ENCODE measurements at regions not wholly inside any gene's neighbourhood (a gene's known extent, or its start where the extent isn't known, plus 50 kb on each side); places are given as distances from the start of the nearest gene placed in this dataset.
"Not testable (repeated sequence)": the region's sequence is repeated elsewhere in the genome, so short reads cannot be mapped to it uniquely, and the experiment has no call there.

DNA sequence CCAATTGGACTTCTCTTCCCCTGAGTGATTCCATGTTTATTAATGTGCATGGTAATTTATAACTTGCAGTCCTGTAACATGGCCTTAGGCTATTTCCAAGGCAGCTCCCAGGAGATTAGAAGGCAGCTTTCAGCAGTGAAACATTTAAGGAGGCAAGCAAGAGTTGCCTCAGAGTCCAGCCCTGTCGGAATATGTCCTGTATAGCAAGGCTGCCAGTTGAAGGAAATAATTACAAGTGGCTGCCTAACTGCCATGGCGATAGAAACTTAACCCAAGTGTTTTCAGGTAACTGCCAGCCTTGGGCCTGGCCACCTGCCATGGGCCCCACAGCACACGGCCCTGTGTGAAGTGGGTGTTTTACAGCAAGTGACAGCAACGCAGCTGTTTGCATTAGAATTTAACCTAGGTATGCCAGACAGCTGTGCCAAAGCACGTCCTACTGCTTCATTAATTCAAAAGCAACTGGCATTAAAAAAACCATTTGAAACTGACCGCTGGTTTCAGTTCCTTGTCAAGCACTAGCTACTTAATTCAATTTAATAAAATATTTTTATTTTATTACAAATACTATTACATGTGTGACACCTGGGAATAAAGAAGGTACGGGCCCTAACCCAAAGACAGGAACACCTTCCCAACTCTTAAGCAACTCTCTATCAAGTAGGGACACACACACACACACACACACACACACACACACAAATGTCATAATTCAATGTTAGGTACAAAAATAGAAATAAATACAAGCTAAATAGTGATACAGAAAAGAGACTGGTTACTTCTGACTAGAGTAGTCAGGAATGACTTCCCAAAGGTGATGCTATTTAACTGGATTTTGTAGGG lies 151.8 kb upstream of the HEY2 start:
- no peak for DNase-seq

DNA sequence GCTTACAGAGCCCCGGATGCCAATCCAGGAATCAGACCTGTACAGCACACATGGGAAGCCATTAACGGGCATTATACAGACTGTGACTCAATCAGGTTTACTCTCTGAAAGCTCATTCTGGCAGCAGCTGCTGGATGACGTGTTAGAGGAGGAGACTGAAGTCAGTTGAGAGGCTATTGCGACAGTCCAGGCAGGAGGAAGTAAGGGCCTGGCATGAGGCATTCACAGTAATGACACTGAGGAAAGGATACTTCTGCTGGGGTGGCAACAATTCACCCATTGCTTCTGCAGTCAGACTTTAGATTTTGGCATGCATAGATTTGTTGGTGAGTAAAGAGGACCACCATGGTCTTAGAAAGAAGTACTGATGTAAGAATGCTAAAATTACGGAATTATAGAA lies 151.0 kb upstream of the HEY2 start:
- DNase-seq, result no peak

DNA sequence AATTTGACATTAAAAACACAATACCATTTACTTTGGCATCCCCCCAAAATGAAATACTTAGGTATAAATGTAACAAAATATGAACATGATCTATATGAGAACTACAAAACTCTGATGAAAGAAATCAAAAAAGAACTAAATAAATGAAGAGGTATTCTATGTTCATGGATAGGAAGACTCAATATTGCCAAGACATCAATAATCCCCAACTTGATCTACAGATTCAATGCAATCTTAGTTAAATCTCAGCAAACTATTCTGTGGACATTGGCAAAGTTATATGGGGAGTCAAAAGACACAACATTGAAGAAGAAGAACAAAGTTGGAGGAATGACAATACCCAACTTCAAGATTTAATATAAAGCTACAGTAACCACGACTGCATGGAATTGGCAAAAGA lies 145.2 kb upstream of the HEY2 start:
- no peak for DNase-seq

GRCh38 chr6:125611573-125612344 lies 137.7 kb upstream of the HEY2 start:
- no peak for DNase-seq

DNA sequence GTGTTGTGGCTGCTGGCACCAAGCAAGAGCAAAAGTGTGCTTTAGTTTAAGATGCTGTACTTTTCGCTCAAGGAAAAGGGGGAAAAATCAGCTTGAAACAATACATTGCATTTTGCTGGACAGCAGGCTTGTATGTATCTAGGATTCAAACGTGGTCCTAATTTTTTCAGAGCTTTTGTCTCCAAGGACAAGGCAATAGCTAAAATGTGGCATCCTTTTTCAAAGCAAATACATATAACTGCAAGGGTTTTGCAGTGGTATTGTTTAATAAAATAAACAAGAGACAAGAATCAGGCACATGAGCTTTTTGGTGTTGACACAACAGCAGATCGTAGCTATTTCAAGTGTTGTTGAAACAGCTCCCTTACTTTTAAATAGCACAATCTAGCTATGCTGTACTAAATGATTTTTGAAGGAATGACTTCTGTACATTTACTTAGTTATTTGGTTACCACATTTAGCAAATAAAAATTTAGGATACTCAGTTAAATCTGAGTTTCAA lies 137.0 kb upstream of the HEY2 start:
- DNase-seq, result no peak

DNA sequence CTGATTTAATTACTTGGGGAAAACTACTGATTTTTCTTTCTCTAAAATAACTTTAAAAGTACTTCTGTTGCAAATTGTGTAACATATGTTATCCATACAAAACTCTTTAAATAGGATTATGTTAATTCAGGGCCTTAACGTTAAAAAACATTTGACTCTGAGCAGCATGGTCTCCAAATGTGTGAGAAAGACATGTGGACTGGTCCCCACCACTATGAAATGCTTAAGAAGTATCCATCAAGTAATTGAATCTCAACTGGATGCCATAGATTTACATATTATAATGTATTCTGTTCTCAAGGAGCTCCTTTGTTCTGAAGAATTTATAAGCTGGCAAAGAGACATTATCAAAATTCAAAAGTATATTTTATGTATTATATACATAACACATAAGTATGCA lies 130.8 kb upstream of the HEY2 start:
- DNase-seq, result no peak

DNA sequence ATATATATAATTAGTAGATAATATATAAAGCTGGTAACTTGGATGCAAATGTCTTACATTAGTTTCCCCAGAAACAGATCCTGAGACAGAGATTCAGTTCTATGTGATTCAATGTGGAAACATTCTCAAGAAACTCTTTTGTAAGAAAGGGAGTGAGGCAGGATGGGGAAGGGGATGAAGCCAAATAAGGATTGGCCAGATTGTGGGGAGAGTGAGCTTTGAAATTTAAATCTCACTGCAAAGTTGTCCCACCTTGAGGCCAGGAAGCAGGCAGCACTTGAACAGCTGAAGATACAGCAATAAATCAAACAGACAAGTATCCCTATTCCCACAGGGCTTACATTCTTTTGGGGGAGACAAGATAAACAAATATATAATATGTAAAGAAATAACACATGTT lies 126.3 kb upstream of the HEY2 start:
- no peak for DNase-seq

- DNase-seq, result no peak
These were observed 118.3 kb upstream of the HEY2 start for GRCh38 chr6:125631165-125631564.

DNA sequence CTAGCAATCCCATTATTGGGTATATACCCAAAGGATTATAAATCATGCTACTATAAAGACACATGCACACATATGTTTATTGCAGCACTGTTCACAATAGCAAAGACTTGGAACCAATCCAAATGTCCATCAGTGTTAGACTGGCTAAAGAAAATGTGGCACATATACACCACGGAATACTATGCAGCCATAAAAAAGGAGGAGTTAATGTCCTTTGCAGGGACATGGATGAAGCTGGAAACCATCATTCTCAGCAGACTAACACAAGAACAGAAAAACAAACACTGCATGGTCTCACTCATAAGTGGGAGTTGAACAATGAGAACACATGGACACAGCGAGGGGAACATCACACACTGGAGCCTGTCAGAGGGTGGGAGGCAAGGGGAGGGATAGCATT lies 113.4 kb upstream of the HEY2 start:
- not testable (repeated sequence) for DNase-seq

DNA sequence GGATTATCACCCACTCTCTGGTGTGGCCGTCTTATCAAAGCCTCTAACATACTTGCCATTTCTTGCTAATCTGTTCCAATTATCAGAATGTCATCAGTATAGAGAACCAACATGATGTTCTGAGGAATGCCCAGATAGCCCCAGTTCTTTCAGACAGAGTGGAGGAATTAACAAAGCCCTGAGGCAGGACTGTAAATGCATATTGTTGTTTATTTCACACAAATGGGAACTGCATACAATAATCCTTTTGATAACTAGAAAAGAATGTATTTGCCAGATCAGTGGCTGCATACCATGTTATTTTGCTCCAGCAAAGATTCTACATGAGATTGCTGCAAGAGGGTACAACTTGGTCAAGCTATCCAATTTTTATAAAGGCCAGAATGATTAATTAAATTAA lies 112.8 kb upstream of the HEY2 start:
- DNase-seq, result no peak

DNA sequence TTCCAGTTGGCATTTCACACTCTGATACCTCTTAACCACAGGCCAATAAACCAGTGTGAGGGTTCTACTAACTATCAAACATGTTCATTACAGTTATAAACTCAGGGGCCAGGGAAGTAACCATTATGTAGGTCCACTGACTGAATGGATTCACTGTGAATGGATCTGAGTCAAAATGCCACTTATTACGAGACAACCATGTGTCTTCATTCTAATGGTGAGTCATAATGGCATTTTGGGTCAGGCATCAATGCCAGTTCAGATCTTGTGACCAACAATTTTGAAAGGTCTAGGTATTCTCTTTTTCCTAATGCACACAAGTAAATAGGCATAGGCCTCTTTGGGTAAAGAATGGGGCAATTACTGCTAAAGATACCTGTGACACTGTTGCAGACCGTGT lies 112.2 kb upstream of the HEY2 start:
- DNase-seq, result no peak

GRCh38 chr6:125639466-125640020 lies 109.9 kb upstream of the HEY2 start:
- DNase-seq, result no peak

DNA sequence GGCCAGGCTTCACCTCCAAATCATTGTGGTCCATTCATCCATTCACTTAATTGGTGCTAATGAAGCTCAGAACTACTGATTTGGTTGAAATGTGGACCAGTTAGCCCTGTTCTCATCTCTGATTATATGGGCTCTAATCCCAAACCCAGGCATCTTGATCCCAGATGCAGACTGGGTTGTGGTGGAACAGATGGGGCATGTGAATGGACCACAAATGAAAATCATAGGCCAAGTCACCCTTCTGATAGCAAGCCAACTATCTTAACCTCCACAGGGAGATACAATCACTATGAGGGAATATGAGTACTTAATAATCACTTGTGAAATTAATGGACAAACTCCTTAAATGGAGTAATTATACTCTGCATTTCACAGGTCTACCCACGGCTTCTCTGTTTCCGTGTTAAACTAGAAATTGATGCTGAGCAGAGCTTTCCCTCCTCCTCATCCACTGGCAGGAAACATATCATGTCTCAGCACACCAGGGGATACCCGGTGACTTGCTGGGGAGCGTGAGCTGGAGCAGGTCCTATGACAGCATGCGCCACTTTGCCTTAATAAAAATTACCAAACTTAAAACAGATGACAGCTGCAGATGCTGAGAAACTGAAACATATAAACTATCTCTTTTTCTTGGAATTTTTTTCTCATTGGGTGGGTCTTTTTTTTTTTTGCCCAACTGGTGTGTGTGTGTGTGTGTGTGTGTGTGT lies 108.8 kb upstream of the HEY2 start:
- DNase-seq, result no peak

- DNase-seq, result not testable (repeated sequence)
These were observed 105.3 kb upstream of the HEY2 start for GRCh38 chr6:125643967-125644661.

GRCh38 chr6:125647391-125647790 lies 102.0 kb upstream of the HEY2 start:
- DNase-seq, result no peak

DNA sequence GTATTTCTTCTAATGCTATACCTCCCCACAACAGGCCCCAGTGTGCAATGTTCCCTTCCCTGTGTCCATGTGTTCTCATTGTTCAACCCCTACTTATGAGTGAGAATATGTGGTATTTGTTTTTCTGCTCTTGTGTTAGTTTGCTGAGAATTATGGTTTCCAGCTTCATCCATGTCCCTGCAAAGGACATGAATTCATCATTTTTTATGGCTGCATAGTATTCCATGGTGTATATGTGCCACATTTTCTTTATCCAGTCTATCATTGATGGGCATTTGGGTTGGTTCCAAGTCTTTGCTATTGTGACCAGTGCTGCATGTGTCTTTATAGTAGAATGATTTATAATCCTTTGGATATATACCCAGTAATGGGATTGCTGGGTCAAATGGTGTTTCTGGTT lies 95.7 kb upstream of the HEY2 start:
- not testable (repeated sequence) for DNase-seq

DNA sequence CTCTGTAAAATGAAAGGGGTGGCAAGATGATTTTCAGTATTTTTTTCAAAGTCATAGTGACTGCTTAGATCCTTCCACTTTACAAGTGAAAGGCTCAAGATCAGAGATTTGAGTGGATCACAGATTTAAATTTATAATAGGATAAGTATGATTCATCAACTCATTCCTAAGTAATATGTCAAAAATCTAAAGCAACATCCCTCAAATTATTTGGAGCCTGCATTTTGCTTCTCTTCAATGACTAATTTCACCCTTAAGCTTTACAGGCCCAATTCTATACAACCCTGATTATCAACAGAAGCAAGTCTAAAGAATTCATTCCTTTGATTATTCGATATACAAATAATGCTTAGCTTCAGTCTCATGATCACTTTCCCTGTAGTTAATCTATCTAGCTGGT lies 93.9 kb upstream of the HEY2 start:
- DNase-seq, result no peak

DNA sequence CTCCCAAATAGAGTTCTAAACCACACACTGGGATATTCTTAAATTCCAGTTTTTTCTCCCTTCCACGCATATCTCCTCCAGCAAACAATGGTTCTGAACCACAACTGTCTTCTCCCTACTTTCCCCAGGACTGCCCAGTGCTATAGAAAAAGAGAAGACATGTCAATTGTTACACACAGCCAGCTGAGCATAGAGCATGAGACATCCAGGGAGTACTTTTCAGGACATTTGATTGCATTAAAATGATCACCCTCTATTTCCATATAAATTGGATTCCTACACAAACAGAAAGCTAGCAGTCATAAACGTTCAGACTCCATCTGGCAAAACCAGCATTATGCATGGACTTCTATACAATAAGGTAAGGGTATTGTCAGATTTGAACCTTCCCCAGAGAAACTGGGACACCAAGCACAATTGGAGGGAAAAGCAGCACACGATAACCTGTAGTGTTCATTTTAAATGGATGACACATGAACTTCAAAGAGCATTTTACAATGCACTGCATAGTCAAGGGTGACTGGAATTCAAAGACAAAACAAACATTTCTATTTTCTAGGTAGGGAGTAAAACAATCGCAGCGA lies 93.1 kb upstream of the HEY2 start:
- DNase-seq, result no peak

GRCh38 chr6:125658136-125658535 lies 91.3 kb upstream of the HEY2 start:
- no peak for DNase-seq

- DNase-seq, result no peak
These were observed 90.5 kb upstream of the HEY2 start for GRCh38 chr6:125658759-125659431.

DNA sequence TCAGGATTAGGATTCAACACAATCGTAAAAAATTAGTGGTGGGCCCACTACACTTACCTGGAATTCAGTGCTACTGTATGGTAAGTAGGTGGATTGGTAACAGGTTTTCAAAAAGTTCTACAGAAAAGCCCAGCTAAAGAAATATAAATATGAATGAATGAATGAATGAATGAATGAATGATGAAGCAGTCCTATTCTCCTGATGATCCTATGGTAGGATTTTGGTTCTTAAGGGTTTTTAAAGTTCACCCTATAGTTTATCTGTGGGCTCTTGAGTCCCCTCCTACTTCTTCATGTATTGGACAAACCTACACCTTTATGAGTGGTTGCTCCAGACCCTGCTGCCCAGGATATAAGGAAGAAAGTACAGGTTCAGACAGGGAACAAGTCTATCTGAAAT lies 89.5 kb upstream of the HEY2 start:
- no peak for DNase-seq

GRCh38 chr6:125662296-125662695 lies 87.1 kb upstream of the HEY2 start:
- no peak for DNase-seq
